Activated CD4-positive, alpha-beta T cell treated with anti-CD3 and anti-CD28 coated beads, Interleukin-2, amount 50 U/mL, for 48 hours (primary cell): ENCODE measurements at regions not wholly inside any gene's neighbourhood (a gene's known extent, or its start where the extent isn't known, plus 50 kb on each side); places are given as distances from the start of the nearest gene placed in this dataset.
"Not testable (repeated sequence)": the region's sequence is repeated elsewhere in the genome, so short reads cannot be mapped to it uniquely, and the experiment has no call there.

Experiments used
- DNase-seq, 2 experiments: peaks; one replicate each; pipeline ENCODE4 v3.0.0-alpha.2; 2020

DNA sequence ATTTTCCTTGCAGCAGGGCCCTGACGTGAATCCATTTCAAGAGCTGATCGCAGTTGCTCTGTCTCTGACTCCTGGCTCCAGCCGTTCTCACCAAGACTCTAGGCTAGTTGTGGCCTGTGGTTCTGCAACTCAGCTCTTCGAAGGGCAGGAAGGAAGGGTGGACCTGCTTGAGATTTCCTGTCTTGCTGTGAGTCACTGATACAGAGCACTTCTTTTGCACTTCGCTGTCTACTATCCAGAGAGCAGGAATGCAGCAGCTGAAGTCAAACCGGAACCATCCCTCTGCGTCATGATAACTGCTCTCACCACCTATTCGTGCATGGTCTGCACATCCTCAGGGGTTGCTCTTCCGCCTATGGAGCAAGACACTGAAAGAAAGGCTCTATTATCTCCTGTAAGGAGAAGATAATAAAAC lies 59.7 kb downstream of the RAP2B start:
- DNase-seq, result peak; percentile 49 to 64

- not testable (repeated sequence) for DNase-seq
These were observed 64.9 kb downstream of the RAP2B start for GRCh38 chr3:153226877-153227276.

- DNase-seq, result not testable (repeated sequence)
These were observed 68.4 kb downstream of the RAP2B start for GRCh38 chr3:153230427-153230826.

DNA sequence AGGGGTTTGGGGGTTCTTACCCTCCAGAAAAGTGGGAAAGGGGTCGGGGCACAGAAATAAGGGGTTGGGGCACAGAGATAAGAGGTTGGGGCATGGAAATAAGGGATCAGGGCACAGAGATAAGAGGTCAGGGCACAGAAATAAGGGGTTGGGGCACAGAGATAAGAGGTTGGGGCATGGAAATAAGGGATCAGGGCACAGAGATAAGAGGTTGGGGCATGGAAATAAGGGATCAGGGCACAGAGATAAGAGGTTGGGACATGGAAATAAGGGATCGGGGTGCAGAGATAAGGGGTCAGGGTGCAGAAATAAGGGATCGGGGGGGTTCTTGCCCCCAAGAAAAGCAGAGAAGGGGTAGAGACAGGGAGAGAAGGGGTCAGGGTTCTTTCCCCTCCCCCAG lies 69.2 kb downstream of the RAP2B start:
- not testable (repeated sequence) for DNase-seq

DNA sequence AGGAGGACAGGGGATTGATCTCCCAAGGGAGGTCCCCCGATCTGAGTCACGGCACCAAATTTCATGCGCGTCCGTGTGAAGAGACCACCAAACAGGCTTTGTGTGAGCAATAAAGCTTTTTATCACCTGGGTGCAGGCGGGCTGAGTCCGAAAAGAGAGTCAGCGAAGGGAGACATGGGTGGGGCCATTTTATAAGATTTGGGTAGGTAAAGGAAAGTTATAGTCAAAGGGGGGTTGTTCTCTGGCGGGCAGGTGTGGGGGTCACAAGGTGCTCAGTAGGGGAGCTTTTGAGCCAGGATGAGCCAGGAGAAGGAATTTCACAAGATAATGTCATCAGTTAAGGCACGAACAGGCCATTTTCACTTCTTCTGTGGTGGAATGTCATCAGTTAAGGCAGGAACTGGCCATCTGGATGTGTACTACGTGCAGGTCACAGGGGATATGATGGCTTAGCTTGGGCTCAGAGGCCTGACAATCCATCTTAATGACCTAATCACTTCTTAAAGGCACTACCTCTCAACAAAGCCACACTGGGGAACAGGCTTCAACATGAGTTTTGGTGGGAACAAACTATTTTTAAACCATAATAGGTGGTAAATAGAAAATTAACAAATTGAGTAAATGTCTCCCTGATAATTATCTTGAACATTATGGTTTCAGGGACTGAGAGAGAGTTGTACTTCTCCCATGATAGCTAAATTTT lies 70.2 kb downstream of the RAP2B start:
- DNase-seq, result not testable (repeated sequence)

- no peak for DNase-seq
These were observed 70.8 kb downstream of the RAP2B start for GRCh38 chr3:153232851-153233271.

- no peak for DNase-seq
These were observed 72.0 kb downstream of the RAP2B start for GRCh38 chr3:153233986-153234385.

DNA sequence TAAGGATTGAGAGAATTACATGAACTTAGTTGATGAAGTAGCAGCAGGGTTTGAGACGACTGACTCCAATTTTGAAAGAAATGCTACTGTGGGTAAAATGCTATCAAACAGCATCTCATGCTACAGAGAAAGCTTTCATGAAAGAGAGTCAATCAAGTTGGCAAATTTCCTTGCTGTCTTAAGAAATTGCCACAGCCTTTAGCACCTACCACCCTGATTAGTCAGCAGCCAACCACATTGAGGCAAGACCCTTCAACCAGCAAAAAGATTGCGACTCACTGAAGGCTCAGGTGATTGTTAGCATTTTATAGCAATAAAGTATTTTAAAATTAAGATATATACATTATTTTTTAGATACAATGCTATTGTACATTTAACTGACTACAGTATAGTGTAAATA lies 80.9 kb downstream of the RAP2B start:
- no peak for DNase-seq

GRCh38 chr3:153244961-153245360 lies 82.9 kb downstream of the RAP2B start:
- DNase-seq, result no peak

DNA sequence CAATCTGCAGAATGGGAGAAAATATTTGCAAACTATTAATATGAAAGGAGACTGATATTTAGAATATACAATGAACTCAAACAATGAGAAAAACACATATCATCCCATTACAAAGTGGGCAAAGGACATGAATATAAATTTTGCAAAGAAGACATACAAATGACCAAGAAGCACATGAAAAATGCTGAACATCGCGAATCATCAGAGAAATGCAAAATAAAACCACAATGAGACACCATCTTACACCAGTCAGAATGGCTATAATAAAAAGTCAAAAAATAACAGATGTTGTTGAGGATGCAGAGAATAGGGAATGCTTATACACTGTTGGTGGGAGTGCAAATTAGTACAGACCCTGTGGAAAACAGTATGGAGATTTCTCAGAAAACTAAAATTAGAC lies 83.6 kb downstream of the RAP2B start:
- no peak for DNase-seq

DNA sequence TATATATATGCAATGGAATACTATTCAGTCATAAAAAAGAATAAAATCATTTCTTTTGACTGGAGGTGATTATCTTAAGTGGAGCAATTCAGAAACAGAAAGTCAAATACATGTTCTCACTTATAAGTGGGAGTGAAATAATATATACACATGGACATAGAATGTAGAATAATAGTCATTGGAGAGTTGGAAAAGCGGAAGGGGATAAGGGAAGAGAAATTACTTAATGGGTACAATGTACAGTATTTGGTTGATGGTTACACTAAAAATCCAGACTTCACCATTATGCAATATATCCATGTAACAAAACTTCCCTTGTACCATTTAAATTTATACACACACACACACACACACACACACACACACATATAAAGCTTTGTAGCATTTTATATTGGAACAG lies 84.3 kb downstream of the RAP2B start:
- DNase-seq, result no peak

DNA sequence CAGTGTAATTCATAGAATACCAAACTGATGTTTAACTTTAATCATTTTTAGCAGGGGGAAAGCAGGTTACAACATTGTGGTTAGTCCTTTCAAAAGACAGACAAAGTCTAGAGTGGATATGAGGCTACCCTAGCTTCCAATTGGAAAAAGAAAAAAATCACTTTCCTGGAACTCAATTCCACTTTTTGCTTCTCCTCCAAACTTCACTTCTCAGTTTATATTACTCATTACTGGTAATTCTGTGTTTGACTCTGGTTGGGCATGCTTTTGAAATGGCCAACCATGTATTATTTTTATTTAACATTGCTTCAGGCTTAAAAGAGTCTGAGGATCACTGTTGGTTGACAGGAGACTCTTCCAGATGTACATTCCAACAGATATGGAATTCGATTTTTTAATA lies 84.8 kb downstream of the RAP2B start:
- no peak for DNase-seq

GRCh38 chr3:153247331-153248330 lies 85.6 kb downstream of the RAP2B start:
- DNase-seq, result no peak

DNA sequence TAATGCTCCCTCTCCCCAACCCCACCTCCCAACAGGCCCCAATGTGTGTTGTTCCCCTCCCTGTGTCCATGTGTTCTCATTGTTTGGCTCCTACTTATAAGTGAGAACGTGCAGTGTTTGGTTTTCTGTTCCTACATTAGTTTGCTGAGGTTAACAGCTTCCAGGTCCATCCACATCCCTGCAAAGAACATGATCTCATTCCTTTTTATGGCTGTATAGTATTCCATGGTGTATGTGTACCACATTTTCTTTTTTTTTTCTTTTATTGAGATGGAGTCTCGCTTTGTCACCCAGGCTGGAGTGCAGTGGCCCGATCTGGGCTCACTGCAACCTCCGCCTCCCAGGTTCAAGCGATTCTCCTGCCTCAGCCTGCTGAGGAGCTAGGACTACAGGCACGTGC lies 86.8 kb downstream of the RAP2B start:
- not testable (repeated sequence) for DNase-seq

DNA sequence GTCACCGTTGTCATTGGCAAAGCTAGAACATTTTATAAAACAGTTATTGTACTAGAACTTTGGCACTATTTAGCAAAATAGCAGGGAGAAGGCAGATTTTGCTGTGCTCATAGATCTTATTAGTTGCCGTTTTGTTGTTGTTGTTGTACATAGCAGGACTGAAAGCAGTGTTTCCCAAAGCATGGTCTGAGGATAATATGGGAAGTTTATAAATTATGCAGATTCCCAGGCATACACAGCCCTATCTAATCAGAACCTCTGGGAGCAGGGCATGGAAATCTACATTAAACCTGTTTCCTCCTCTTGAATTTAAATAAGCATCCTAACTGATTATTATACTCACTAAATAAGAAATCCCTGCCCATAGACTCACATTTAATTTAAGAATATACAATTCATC lies 87.9 kb downstream of the RAP2B start:
- DNase-seq, result no peak

- no peak for DNase-seq
These were observed 88.4 kb downstream of the RAP2B start for GRCh38 chr3:153250446-153250845.

- DNase-seq, result no peak
These were observed 90.9 kb downstream of the RAP2B start for GRCh38 chr3:153252963-153253362.

- no peak for DNase-seq
These were observed 92.3 kb downstream of the RAP2B start for GRCh38 chr3:153254361-153254760.

DNA sequence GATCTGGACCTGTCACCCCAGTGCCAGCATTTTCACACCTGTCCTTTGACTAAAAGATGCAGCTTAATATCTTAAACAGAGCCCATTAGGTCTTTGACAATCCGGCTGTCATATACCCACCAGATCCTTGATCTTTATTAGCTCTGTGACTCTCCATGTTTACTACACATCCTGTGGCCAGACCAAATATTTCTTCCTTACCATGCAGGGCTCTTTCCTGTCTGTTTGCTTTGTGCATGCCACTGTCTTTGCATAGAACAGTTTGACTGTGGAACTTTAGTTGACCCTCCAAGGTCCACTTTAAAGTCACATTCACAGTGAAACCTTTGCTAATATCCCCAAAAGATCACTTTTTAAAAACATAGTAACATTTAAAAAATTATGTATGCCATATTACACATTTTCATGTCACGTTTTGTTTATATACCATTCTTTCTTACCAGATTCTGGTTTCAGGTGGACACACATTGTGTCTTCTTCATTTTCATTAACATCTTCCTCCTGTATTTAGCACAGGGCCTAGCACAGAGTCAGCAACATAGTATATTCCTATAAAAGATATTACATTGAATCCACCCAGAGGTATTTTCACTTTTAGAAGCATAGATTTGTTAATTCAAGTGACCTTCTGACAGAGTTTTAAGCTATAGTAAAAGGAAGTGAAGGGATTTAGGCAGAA lies 95.8 kb downstream of the RAP2B start:
- DNase-seq, result no peak

DNA sequence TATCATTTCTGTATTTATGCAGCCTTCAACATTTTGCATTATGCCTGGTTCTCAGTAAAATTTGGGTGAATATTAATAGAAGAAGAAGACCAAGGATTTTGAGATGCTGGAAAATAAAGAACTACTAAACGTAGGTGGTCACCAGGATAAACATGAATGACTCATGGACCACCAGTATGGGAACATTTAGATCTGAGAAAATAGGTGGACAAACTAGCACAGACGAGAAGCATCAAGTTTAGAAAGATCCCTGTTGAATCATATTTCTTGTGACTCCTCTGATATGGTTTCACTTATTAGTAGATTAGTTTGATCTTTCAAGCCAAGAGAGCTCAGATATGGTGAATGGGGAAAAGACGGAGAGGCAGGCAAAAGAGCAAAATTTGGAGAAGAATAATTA lies 97.9 kb downstream of the RAP2B start:
- no peak for DNase-seq

- DNase-seq, result no peak
These were observed 98.7 kb downstream of the RAP2B start for GRCh38 chr3:153260681-153261080.

DNA sequence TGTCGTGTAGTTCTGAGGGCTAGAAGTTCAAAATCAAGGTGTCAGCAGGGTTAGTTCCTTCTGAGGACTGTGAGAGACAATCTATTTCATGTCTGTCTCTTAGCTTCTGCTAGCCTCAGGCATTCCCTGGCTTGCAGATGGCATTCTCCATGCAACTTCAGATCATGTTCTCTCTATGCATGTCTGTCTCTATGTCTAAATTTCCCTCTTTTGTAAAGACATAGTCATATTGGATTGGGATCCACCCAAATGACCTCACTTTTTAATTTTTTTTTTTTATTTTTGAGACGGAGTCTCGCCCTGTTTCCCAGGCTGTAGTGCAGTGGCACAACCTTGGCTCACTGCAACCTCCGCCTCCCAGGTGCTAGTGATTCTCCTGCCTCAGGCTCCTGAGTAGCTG lies 104.6 kb downstream of the RAP2B start:
- no peak for DNase-seq

DNA sequence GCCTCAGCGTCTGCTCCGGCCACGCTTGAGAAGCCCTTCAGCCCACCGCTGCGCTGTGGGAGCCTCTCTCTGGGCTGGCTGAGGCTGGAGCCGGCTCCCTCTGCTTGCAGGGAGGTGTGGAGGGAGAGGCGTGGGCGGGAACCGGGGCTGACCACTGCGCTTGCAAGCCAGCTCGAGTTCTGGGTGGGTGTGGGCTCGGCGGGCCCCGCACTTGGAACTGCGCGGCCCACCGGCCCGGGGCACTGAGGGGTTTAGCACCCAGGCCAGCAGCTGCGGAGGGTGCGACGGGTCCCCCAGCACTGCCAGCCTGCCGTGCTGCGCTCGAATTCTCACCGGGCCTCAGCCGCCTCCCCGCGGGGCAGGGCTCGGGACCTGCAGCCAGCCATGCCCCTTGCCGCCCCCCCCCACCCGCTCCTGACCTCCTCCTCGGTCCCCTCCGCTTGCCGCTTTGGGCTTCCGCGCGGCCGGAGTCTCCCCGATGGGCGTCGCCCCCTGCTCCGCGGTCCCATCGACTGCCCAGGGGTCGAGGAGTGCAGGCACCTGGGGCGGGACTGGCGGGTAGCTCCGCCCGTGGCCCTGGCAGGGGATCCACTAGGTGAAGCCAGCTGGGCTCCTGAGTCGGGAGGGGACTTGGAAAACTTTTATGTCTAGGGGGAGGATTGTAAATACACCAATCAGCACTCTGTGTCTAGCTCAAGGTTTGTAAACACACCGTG lies 106.7 kb downstream of the RAP2B start:
- DNase-seq, result no peak
